Dermis microvascular lymphatic vessel endothelial cell (primary cell): ENCODE measurements at regions not wholly inside any gene's neighbourhood (a gene's known extent, or its start where the extent isn't known, plus 50 kb on each side); places are given as distances from the start of the nearest gene placed in this dataset.

Experiments used
- DNase-seq, 2 donors: peaks; one replicate each; pipeline versions ENCODE4 v3.0.0 to v3.0.0-alpha.2; 2010; ENCODE audit warnings: low read depth in 2 of 2

GRCh38 chr5:52725065-52725746, 62.5 kb upstream of the ITGA1 start:
- DNase-seq, result peak in 1 of 2 donors; percentile 85

GRCh38 chr5:52725808-52726207, 61.9 kb upstream of the ITGA1 start:
- peak in 1 of 2 donors; percentile 77 for DNase-seq

GRCh38 chr5:52727020-52727419, 60.7 kb upstream of the ITGA1 start:
- no peak for DNase-seq

- DNase-seq, result peak; percentile 50 to 97
Observed at GRCh38 chr5:52727576-52727975, 60.1 kb upstream of the ITGA1 start.

- DNase-seq, result peak in 1 of 2 donors; percentile 50
Observed at GRCh38 chr5:52728224-52728623, 59.5 kb upstream of the ITGA1 start.

- peak in 1 of 2 donors; percentile 68 for DNase-seq
Observed at GRCh38 chr5:52728686-52729085, 59.0 kb upstream of the ITGA1 start.

- no peak for DNase-seq
Observed at GRCh38 chr5:52731274-52732027, 56.3 kb upstream of the ITGA1 start.

GRCh38 chr5:52734557-52734956, 53.2 kb upstream of the ITGA1 start:
- no peak for DNase-seq

GRCh38 chr5:52735139-52735538, 52.6 kb upstream of the ITGA1 start:
- no peak for DNase-seq
